HCT116 (cell line): ENCODE measurements at regions not wholly inside any gene's neighbourhood (a gene's known extent, or its start where the extent isn't known, plus 50 kb on each side); places are given as distances from the start of the nearest gene placed in this dataset.

Source experiments
- ATAC-seq: fragments of 200-7000 bp; cut with Tn5 transposase; 2 replicates; pipeline ENCODE4 v1.9.1; 2020; ENCODE audit warnings: mild to moderate bottlenecking, moderate library complexity
- BruUV-seq: library from RNA; stranded (reverse); fragments of 400-500 nt; replicated peaks from 2 replicates; lab custom pipeline; 2021; lab: Mats Ljungman, UMichigan
- CTCF ChIA-PET: fragments of 300-600 bp; sonication (Branson Sonifier 250); formaldehyde crosslinking; loops from one replicate; lab custom pipeline; 2021; ENCODE audit warnings: antibody characterized with exemption; lab: Charles Lee
- POLR2A ChIA-PET: fragments of 300-600, 350-600 bp; sonication (Branson Sonifier 250); formaldehyde crosslinking; loops from one replicate; lab custom pipeline; 2021; ENCODE audit warnings: antibody characterized with exemption; lab: Charles Lee
- RAD21 ChIA-PET, 2 experiments: fragments of 300-600 bp; sonication (Branson Sonifier 250); formaldehyde crosslinking; loops; one replicate each; lab custom pipeline; 2023; ENCODE audit warnings: low total read pairs in 2 of 2; ENCODE audit not compliant: uncharacterized antibody in 2 of 2, unreplicated experiment in 2 of 2, low non-redundant PET in 1 of 2; lab: Charles Lee
- DNase-seq: peaks from one replicate; pipeline ENCODE4 v3.0.0-alpha.2; 2010; ENCODE audit warnings: low read depth, low spot score
- H2AFZ ChIP-seq: fragments of 200-600 bp; shearing (Covaris generic), sonication (generic); 2 replicates; pipeline ENCODE4 v1.6.1; 2017; ENCODE audit warnings: low read depth, mixed run types, mixed read lengths, antibody characterized with exemption, low read length; ENCODE audit not compliant: poor library complexity, severe bottlenecking
- H3K27ac ChIP-seq: 2 replicates; pipeline ENCODE4 v1.5.1; 2012; ENCODE audit warnings: low read depth, low read length
- H3K27me3 ChIP-seq: fragments of 200-600 bp; sonication (generic); 2 replicates; pipeline ENCODE4 v1.6.1; 2016; ENCODE audit warnings: mixed run types, low read length, mixed read lengths; ENCODE audit not compliant: insufficient read depth
- H3K36me3 ChIP-seq, 2 experiments: fragments of 200-500 bp in 1 of 2; fragments of 200-600 bp in 1 of 2; sonication (Bioruptor generic) in 1 of 2; sonication (generic) in 1 of 2; 2 replicates each; pipeline versions ENCODE4 v1.5.1 to v1.6.1; 2014 to 2016; ENCODE audit warnings: low read length in 2 of 2, inconsistent platforms in 1 of 2, mixed read lengths in 1 of 2, mixed run types in 1 of 2; ENCODE audit not compliant: insufficient read depth in 2 of 2, control insufficient read depth in 1 of 2
- H3K4me1 ChIP-seq, 2 experiments: fragments of 200-600 bp in 1 of 2; sonication (generic) in 1 of 2; 2 replicates each; pipeline versions ENCODE4 v1.5.1 to v1.6.1; 2012 to 2017; ENCODE audit warnings: low read length in 2 of 2, inconsistent platforms in 1 of 2, mild to moderate bottlenecking in 1 of 2, mixed read lengths in 1 of 2, mixed run types in 1 of 2, moderate library complexity in 1 of 2; ENCODE audit not compliant: insufficient read depth in 2 of 2, control insufficient read depth in 1 of 2
- H3K4me2 ChIP-seq: fragments of 200-600 bp; sonication (generic); 2 replicates; pipeline ENCODE4 v1.6.1; 2017; ENCODE audit warnings: mixed run types, low read length, mixed read lengths
- H3K4me3 ChIP-seq, 2 experiments: fragments of 200-600 bp in 1 of 2; sonication (generic) in 1 of 2; replicated peaks in 1 of 2; 2 replicates each; pipeline ENCODE4 v1.5.1; 2011 to 2016; ENCODE audit warnings: low read length in 2 of 2, control low read depth in 1 of 2, low read depth in 1 of 2, mild to moderate bottlenecking in 1 of 2, mixed read lengths in 1 of 2, mixed run types in 1 of 2
- H3K79me2 ChIP-seq: fragments of 200-600 bp; sonication (generic); 2 replicates; pipeline ENCODE4 v1.6.1; 2017; ENCODE audit warnings: mild to moderate bottlenecking, mixed run types, low read length, moderate library complexity, mixed read lengths; ENCODE audit not compliant: insufficient read depth
- H3K9ac ChIP-seq: fragments of 200-600 bp; sonication (generic); 2 replicates; pipeline ENCODE4 v1.6.1; 2016; ENCODE audit warnings: low read length, mixed read lengths
- H3K9me2 ChIP-seq: fragments of 200-600 bp; sonication (generic), shearing (Covaris generic); 2 replicates; pipeline ENCODE4 v1.6.1; 2017; ENCODE audit warnings: mixed run types, mild to moderate bottlenecking, moderate library complexity; ENCODE audit not compliant: insufficient read depth
- H3K9me3 ChIP-seq, 2 experiments: fragments of 200-500 bp in 1 of 2; fragments of 200-600 bp in 1 of 2; sonication (Bioruptor generic) in 1 of 2; sonication (generic) in 1 of 2; 2 replicates each; pipeline ENCODE4 v1.6.1; 2014 to 2017; ENCODE audit warnings: low read length in 2 of 2, mixed read lengths in 2 of 2, inconsistent platforms in 1 of 2, low read depth in 1 of 2, mild to moderate bottlenecking in 1 of 2, mixed run types in 1 of 2, moderate library complexity in 1 of 2; ENCODE audit not compliant: control insufficient read depth in 1 of 2, insufficient read depth in 1 of 2
- H4K20me1 ChIP-seq: fragments of 200-600 bp; sonication (generic), shearing (Covaris generic); 2 replicates; pipeline ENCODE4 v1.6.1; 2017; ENCODE audit warnings: mixed run types, mild to moderate bottlenecking, moderate library complexity; ENCODE audit not compliant: insufficient read depth
- EGR1 ChIP-seq: IDR thresholded peaks from 2 replicates; pipeline ENCODE4 v1.6.1; 2012; ENCODE audit warnings: low read depth
- ELF1 ChIP-seq: IDR thresholded peaks from 2 replicates; pipeline ENCODE4 v1.6.1; 2012; ENCODE audit warnings: low read depth, borderline replicate concordance
- EZH2phosphoT487 ChIP-seq: fragments of 200-600 bp; IDR thresholded peaks from 2 replicates; pipeline ENCODE4 v1.6.1; 2018; ENCODE audit warnings: antibody characterized with exemption, borderline replicate concordance
- MAX ChIP-seq: IDR thresholded peaks from 2 replicates; pipeline ENCODE4 v1.6.1; 2012
- RAD21 ChIP-seq: IDR thresholded peaks from 2 replicates; pipeline ENCODE4 v1.6.1; 2012; ENCODE audit warnings: low read depth, mild to moderate bottlenecking
- SIN3A ChIP-seq: IDR thresholded peaks from 2 replicates; pipeline ENCODE4 v1.6.1; 2012; ENCODE audit warnings: low read depth
- intact Hi-C: fragments of 100-400 bp; cut with micrococcal nuclease; formaldehyde crosslinking; loops from 2 replicates; pipeline ENCODE4 v1.10.0; 2022
- TF ChIP-seq, protein P1 (sequence below), 3 experiments: fragments of 200-600 bp in 1 of 3; sonication (generic) in 1 of 3; IDR thresholded peaks in 2 of 3; conservative IDR thresholded peaks in 1 of 3; 2 replicates each; pipeline ENCODE4 v1.5.1; 2012 to 2017; ENCODE audit warnings: low read depth in 2 of 3, low read length in 2 of 3, antibody characterized with exemption in 1 of 3, borderline replicate concordance in 1 of 3, control low read depth in 1 of 3, mild to moderate bottlenecking in 1 of 3, mixed read lengths in 1 of 3, mixed run types in 1 of 3, moderate library complexity in 1 of 3; ENCODE audit not compliant: insufficient read depth in 1 of 3

- no peak for TF ChIP-seq EGR1
- no peak for TF ChIP-seq SIN3A
- no peak for TF ChIP-seq ELF1
- no peak for TF ChIP-seq EZH2phosphoT487
Observed at GRCh38 chr10:3452683-3453361, 280.2 kb upstream of the PITRM1 start (continued).

DNA sequence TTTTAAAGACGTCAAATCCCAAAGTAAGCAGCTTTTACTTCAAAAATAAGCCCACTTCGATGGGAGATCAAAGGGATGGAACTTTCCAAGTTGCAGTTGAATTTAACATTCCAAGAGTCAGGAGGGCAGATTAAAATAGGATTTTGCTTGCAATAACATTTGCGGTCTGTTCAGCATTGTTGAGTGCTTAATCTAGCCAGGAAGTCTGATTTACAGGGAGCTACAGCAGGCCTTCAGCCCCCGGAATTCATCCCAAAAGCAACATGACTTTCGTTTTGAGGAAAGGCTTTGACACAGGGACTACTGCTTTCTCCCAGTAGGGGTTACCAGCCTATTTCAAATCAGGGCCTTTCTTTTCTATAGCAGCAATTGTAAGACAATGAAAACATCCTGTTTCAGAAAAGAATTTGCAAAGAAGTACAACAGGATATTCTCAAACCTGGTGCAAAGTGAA lies 279.6 kb upstream of the PITRM1 start:
- CTCF ChIA-PET = no interaction called here
- POLR2A ChIA-PET = interaction anchor here (0.5 kb wide), 1 partner anchor 154 kb away, joined by 3 read pairs; no protein-coding TSS in a partner anchor
- no peaks in the 10 kb centered on the region for H3K79me2 ChIP-seq
- peak overlapping the region; percentile 36; the same call in 1 of the 2 replicates for H3K27ac ChIP-seq
- peak overlapping the region; percentile 92 for H2AFZ ChIP-seq
- BruUV-seq = no TSS peak
- no peak overlapping the region for H3K4me3 ChIP-seq
- no peaks in the 10 kb centered on the region for H3K9me3 ChIP-seq
- no peak for DNase-seq
- TF ChIP-seq, protein P1, sequence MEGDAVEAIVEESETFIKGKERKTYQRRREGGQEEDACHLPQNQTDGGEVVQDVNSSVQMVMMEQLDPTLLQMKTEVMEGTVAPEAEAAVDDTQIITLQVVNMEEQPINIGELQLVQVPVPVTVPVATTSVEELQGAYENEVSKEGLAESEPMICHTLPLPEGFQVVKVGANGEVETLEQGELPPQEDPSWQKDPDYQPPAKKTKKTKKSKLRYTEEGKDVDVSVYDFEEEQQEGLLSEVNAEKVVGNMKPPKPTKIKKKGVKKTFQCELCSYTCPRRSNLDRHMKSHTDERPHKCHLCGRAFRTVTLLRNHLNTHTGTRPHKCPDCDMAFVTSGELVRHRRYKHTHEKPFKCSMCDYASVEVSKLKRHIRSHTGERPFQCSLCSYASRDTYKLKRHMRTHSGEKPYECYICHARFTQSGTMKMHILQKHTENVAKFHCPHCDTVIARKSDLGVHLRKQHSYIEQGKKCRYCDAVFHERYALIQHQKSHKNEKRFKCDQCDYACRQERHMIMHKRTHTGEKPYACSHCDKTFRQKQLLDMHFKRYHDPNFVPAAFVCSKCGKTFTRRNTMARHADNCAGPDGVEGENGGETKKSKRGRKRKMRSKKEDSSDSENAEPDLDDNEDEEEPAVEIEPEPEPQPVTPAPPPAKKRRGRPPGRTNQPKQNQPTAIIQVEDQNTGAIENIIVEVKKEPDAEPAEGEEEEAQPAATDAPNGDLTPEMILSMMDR (IDR thresholded peaks at IDR 0.05 in 2 of 3, conservative IDR thresholded peaks at IDR 0.05 in 1 of 3; ENCODE audit: borderline replicate concordance in 1 of 3, insufficient read depth in 1 of 3, low read depth in 2 of 3, low read length in 2 of 3) = 0 out of 6 replicates have a peak, but pooled peaks of 1 of the 3 experiments have one; percentile 28
- TF ChIP-seq MAX = no peak
- peak; percentile 28; the same call in 1 of the 2 replicates for TF ChIP-seq RAD21
- TF ChIP-seq, all 23 proteins: peak for 2
- peak overlapping the region; percentile 67 for H3K4me2 ChIP-seq
- no peaks in the 10 kb centered on the region for H4K20me1 ChIP-seq
- RAD21 ChIA-PET = no interaction called here
- H3K9me2 ChIP-seq = no peaks in the 10 kb centered on the region
- H3K9ac ChIP-seq = no peak overlapping the region; the same call in 1 of the 2 replicates
- no peaks in the 10 kb centered on the region for H3K36me3 ChIP-seq
- intact Hi-C loops = no loop called here
- no peaks in the 10 kb centered on the region for H3K27me3 ChIP-seq
- ATAC-seq = peak; percentile 61
- peaks cover 13 to 25% of the 10 kb centered on the region in 2 experiments for H3K4me1 ChIP-seq
